Stimulated activated memory B cell treated with anti-CD40 and anti-IgM and Interleukin-4, amounts not matched to agents 10 μg/mL and 1 μg/mL and 100 μg/mL, for 72 hours (primary cell): ENCODE measurements at regions not wholly inside any gene's neighbourhood (a gene's known extent, or its start where the extent isn't known, plus 50 kb on each side); places are given as distances from the start of the nearest gene placed in this dataset.

Experiments used
- ATAC-seq: fragments of 150-1000 bp; cut with Tn5 transposase; 2 replicates; pipeline ENCODE4 v1.10.0; 2021
- H3K27ac Mint-ChIP-seq: one replicate; pipeline ENCODE4 v1.8.0; 2022; ENCODE audit warnings: mild to moderate bottlenecking, mixed read lengths
- H3K27me3 Mint-ChIP-seq: one replicate; pipeline ENCODE4 v1.8.0; 2022; ENCODE audit warnings: mixed read lengths
- H3K36me3 Mint-ChIP-seq: one replicate; pipeline ENCODE4 v1.8.0; 2022; ENCODE audit warnings: mixed read lengths
- H3K4me1 Mint-ChIP-seq: one replicate; pipeline ENCODE4 v1.8.0; 2022; ENCODE audit warnings: mixed read lengths
- H3K4me3 Mint-ChIP-seq: one replicate; pipeline ENCODE4 v1.8.0; 2022; ENCODE audit warnings: mild to moderate bottlenecking, moderate library complexity, mixed read lengths
- H3K9me3 Mint-ChIP-seq: one replicate; pipeline ENCODE4 v1.8.0; 2022; ENCODE audit warnings: mixed read lengths

GRCh38 chr2:117481608-117482007 lies 332.9 kb upstream of the DDX18 start:
- no peak for ATAC-seq
- Mint-ChIP-seq H3K36me3 (no peaks in the 10 kb centered on the region), H3K4me3 (no peak overlapping the region), H3K9me3 (peaks cover 19% of the 10 kb centered on the region), H3K27ac (no peak overlapping the region), H3K27me3 (no peaks in the 10 kb centered on the region), H3K4me1 (no peaks in the 10 kb centered on the region)

- Mint-ChIP-seq H3K36me3 (no peaks in the 10 kb centered on the region), H3K27me3 (no peaks in the 10 kb centered on the region), H3K27ac (no peak overlapping the region), H3K9me3 (peaks cover 2% of the 10 kb centered on the region), H3K4me3 (no peak overlapping the region), H3K4me1 (no peaks in the 10 kb centered on the region)
- ATAC-seq, result no peak
Observed at GRCh38 chr2:117485588-117485987, 328.9 kb upstream of the DDX18 start.

- Mint-ChIP-seq H3K36me3 (no peaks in the 10 kb centered on the region), H3K4me3 (no peak overlapping the region), H3K27me3 (no peaks in the 10 kb centered on the region), H3K9me3 (peaks cover 2% of the 10 kb centered on the region), H3K27ac (no peak overlapping the region), H3K4me1 (no peaks in the 10 kb centered on the region)
- ATAC-seq, result no peak
Observed at GRCh38 chr2:117486081-117486480, 328.4 kb upstream of the DDX18 start.

GRCh38 chr2:117492209-117492851 lies 322.2 kb upstream of the DDX18 start:
- Mint-ChIP-seq H3K36me3 (no peaks in the 10 kb centered on the region), H3K4me1 (no peaks in the 10 kb centered on the region), H3K27ac (no peak overlapping the region), H3K27me3 (no peaks in the 10 kb centered on the region), H3K9me3 (peaks cover 2% of the 10 kb centered on the region), H3K4me3 (no peak overlapping the region)
- no peak for ATAC-seq

GRCh38 chr2:117500721-117501120 lies 313.8 kb upstream of the DDX18 start:
- no peak overlapping the region for H3K4me3 Mint-ChIP-seq
- no peaks in the 10 kb centered on the region for H3K36me3 Mint-ChIP-seq
- no peaks in the 10 kb centered on the region for H3K27me3 Mint-ChIP-seq
- no peaks in the 10 kb centered on the region for H3K4me1 Mint-ChIP-seq
- peaks cover 6% of the 10 kb centered on the region for H3K9me3 Mint-ChIP-seq
- no peak overlapping the region for H3K27ac Mint-ChIP-seq
- no peak for ATAC-seq

- no peaks in the 10 kb centered on the region for H3K27me3 Mint-ChIP-seq
- H3K4me3 Mint-ChIP-seq, result no peak overlapping the region
- H3K36me3 Mint-ChIP-seq, result no peaks in the 10 kb centered on the region
- H3K27ac Mint-ChIP-seq, result no peak overlapping the region
- no peak for ATAC-seq
- H3K9me3 Mint-ChIP-seq, result peaks cover 4% of the 10 kb centered on the region
- H3K4me1 Mint-ChIP-seq, result no peaks in the 10 kb centered on the region
Observed at GRCh38 chr2:117502121-117502520, 312.4 kb upstream of the DDX18 start.

- Mint-ChIP-seq H3K4me1 (no peaks in the 10 kb centered on the region), H3K36me3 (no peaks in the 10 kb centered on the region), H3K9me3 (peaks cover 6% of the 10 kb centered on the region), H3K27me3 (no peaks in the 10 kb centered on the region), H3K4me3 (no peak overlapping the region), H3K27ac (no peak overlapping the region)
- no peak for ATAC-seq
Observed at GRCh38 chr2:117512307-117512706, 302.2 kb upstream of the DDX18 start.

GRCh38 chr2:117514371-117514770 lies 300.1 kb upstream of the DDX18 start:
- H3K27ac Mint-ChIP-seq, result no peak overlapping the region
- no peak overlapping the region for H3K4me3 Mint-ChIP-seq
- H3K27me3 Mint-ChIP-seq, result no peaks in the 10 kb centered on the region
- ATAC-seq, result no peak
- H3K9me3 Mint-ChIP-seq, result peaks cover 6% of the 10 kb centered on the region
- H3K36me3 Mint-ChIP-seq, result no peaks in the 10 kb centered on the region
- H3K4me1 Mint-ChIP-seq, result no peaks in the 10 kb centered on the region

GRCh38 chr2:117519238-117519637 lies 295.3 kb upstream of the DDX18 start:
- H3K9me3 Mint-ChIP-seq, result no peaks in the 10 kb centered on the region
- no peaks in the 10 kb centered on the region for H3K27me3 Mint-ChIP-seq
- no peaks in the 10 kb centered on the region for H3K36me3 Mint-ChIP-seq
- H3K27ac Mint-ChIP-seq, result no peak overlapping the region
- no peaks in the 10 kb centered on the region for H3K4me1 Mint-ChIP-seq
- no peak for ATAC-seq
- H3K4me3 Mint-ChIP-seq, result no peak overlapping the region

GRCh38 chr2:117519721-117520120 lies 294.8 kb upstream of the DDX18 start:
- no peak for ATAC-seq
- no peaks in the 10 kb centered on the region for H3K9me3 Mint-ChIP-seq
- no peaks in the 10 kb centered on the region for H3K36me3 Mint-ChIP-seq
- no peak overlapping the region for H3K27ac Mint-ChIP-seq
- no peaks in the 10 kb centered on the region for H3K27me3 Mint-ChIP-seq
- H3K4me3 Mint-ChIP-seq, result no peak overlapping the region
- no peaks in the 10 kb centered on the region for H3K4me1 Mint-ChIP-seq

GRCh38 chr2:117523267-117523666 lies 291.2 kb upstream of the DDX18 start:
- Mint-ChIP-seq H3K27ac (no peak overlapping the region), H3K27me3 (no peaks in the 10 kb centered on the region), H3K4me1 (no peaks in the 10 kb centered on the region), H3K36me3 (no peaks in the 10 kb centered on the region), H3K9me3 (no peaks in the 10 kb centered on the region), H3K4me3 (no peak overlapping the region)
- ATAC-seq, result no peak

- H3K36me3 Mint-ChIP-seq, result no peaks in the 10 kb centered on the region
- no peaks in the 10 kb centered on the region for H3K27me3 Mint-ChIP-seq
- H3K9me3 Mint-ChIP-seq, result no peaks in the 10 kb centered on the region
- no peak overlapping the region for H3K4me3 Mint-ChIP-seq
- H3K4me1 Mint-ChIP-seq, result no peaks in the 10 kb centered on the region
- ATAC-seq, result no peak
- H3K27ac Mint-ChIP-seq, result no peak overlapping the region
Observed at GRCh38 chr2:117523711-117524238, 290.7 kb upstream of the DDX18 start.

- Mint-ChIP-seq H3K27me3 (no peaks in the 10 kb centered on the region), H3K27ac (no peak overlapping the region), H3K36me3 (no peaks in the 10 kb centered on the region), H3K4me1 (no peaks in the 10 kb centered on the region), H3K9me3 (peaks cover 9% of the 10 kb centered on the region), H3K4me3 (no peak overlapping the region)
- ATAC-seq, result no peak
Observed at GRCh38 chr2:117536139-117536538, 278.4 kb upstream of the DDX18 start.

GRCh38 chr2:117537032-117537431 lies 277.5 kb upstream of the DDX18 start:
- Mint-ChIP-seq H3K27me3 (no peaks in the 10 kb centered on the region), H3K36me3 (no peaks in the 10 kb centered on the region), H3K27ac (no peak overlapping the region), H3K9me3 (peaks cover 9% of the 10 kb centered on the region), H3K4me1 (no peaks in the 10 kb centered on the region), H3K4me3 (no peak overlapping the region)
- no peak for ATAC-seq

GRCh38 chr2:117551858-117552257 lies 262.6 kb upstream of the DDX18 start:
- H3K9me3 Mint-ChIP-seq, result peaks cover 2% of the 10 kb centered on the region
- H3K36me3 Mint-ChIP-seq, result no peaks in the 10 kb centered on the region
- no peak overlapping the region for H3K27ac Mint-ChIP-seq
- H3K27me3 Mint-ChIP-seq, result no peaks in the 10 kb centered on the region
- no peak overlapping the region for H3K4me3 Mint-ChIP-seq
- no peak for ATAC-seq
- no peaks in the 10 kb centered on the region for H3K4me1 Mint-ChIP-seq

GRCh38 chr2:117553448-117553847 lies 261.0 kb upstream of the DDX18 start:
- Mint-ChIP-seq H3K4me3 (no peak overlapping the region), H3K27me3 (no peaks in the 10 kb centered on the region), H3K9me3 (peaks cover 5% of the 10 kb centered on the region), H3K4me1 (no peaks in the 10 kb centered on the region), H3K36me3 (no peaks in the 10 kb centered on the region), H3K27ac (no peak overlapping the region)
- no peak for ATAC-seq
